GM12878 (cell line): ENCODE measurements at regions not wholly inside any gene's neighbourhood (a gene's known extent, or its start where the extent isn't known, plus 50 kb on each side); places are given as distances from the start of the nearest gene placed in this dataset.

ENCODE experiments used
- CTCF ChIP-seq, 3 experiments: IDR thresholded peaks in 2 of 3; conservative IDR thresholded peaks in 1 of 3; 2 replicates each; pipeline ENCODE4 v1.5.1; 2011; ENCODE audit warnings: low read depth in 3 of 3, low read length in 3 of 3, mild to moderate bottlenecking in 3 of 3, control low read depth in 2 of 3, moderate library complexity in 2 of 3, inconsistent platforms in 1 of 3, mixed read lengths in 1 of 3; ENCODE audit not compliant: control insufficient read depth in 2 of 3, insufficient read depth in 1 of 3; ENCODE audit errors: extremely low read depth in 1 of 3
- POLR2A ChIP-seq: IDR thresholded peaks from 2 replicates; pipeline ENCODE4 v1.6.1; 2011; ENCODE audit warnings: low read depth, mild to moderate bottlenecking, low read length
- REST ChIP-seq: IDR thresholded peaks from 2 replicates; pipeline ENCODE4 v1.6.1; 2012; ENCODE audit warnings: mild to moderate bottlenecking, low read depth, low read length

- TF ChIP-seq POLR2A (no peak), CTCF (IDR thresholded peaks at IDR 0.05 in 2 of 3, conservative IDR thresholded peaks at IDR 0.05 in 1 of 3; ENCODE audit: control insufficient read depth in 2 of 3, extremely low read depth in 1 of 3, insufficient read depth in 1 of 3, low read depth in 3 of 3, low read length in 3 of 3) (no peak), REST (no peak)
Measured at GRCh38 chr20:50404419-50405234, 105.6 kb upstream of the PTPN1 start.
